Motor neuron (in vitro differentiated cells): ENCODE measurements at regions not wholly inside any gene's neighbourhood (a gene's known extent, or its start where the extent isn't known, plus 50 kb on each side); places are given as distances from the start of the nearest gene placed in this dataset.
"Not testable (repeated sequence)": the region's sequence is repeated elsewhere in the genome, so short reads cannot be mapped to it uniquely, and the experiment has no call there.

Experiments
- ATAC-seq, 8 experiments: fragments of 200-7000 bp; cut with Tn5 transposase; replicated peaks in 6 of 8; 2 replicates each; pipeline ENCODE4 v1.8.0; 2021; ENCODE audit warnings: mild to moderate bottlenecking in 8 of 8, moderate library complexity in 8 of 8
- H3K27ac ChIP-seq, 2 donors: fragments of 250-450 bp; sonication (Bioruptor Pico); 2 replicates each; pipeline ENCODE4 v1.9.0; 2021; ENCODE audit warnings: antibody characterized with exemption in 2 of 2, mild to moderate bottlenecking in 2 of 2, moderate library complexity in 1 of 2
- H3K4me1 ChIP-seq, 2 donors: fragments of 250-450 bp; sonication (Bioruptor Pico); replicated peaks in 1 of 2; 2 replicates each; pipeline ENCODE4 v1.6.1; 2021; ENCODE audit warnings: antibody characterized with exemption in 2 of 2, mild to moderate bottlenecking in 2 of 2, moderate library complexity in 1 of 2
- H3K4me3 ChIP-seq, 5 donors: fragments of 250-450 bp; sonication (Bioruptor Pico); 2 replicates each; pipeline ENCODE4 v1.9.0; 2021; ENCODE audit warnings: antibody characterized with exemption in 5 of 5, mild to moderate bottlenecking in 5 of 5, moderate library complexity in 4 of 5
- WGBS, 10 experiments: fragments of 450-650 bp; shearing (Covaris generic); methylation state at CpG; one replicate each; pipeline ENCODE4 v1.0.0; 2022; 5-methylcytosine and 5-hydroxymethylcytosine counted together
- in situ Hi-C, 9 experiments: fragments of 400-800 bp; cut with MboI; loops; one replicate each; pipeline ENCODE4 v1.15.0; 2021; ENCODE audit warnings: low sequenced_read_pairs in 9 of 9, low pct_unique_long_range_greater_than_20kb in 2 of 9; ENCODE audit not compliant: unreplicated experiment in 9 of 9

DNA sequence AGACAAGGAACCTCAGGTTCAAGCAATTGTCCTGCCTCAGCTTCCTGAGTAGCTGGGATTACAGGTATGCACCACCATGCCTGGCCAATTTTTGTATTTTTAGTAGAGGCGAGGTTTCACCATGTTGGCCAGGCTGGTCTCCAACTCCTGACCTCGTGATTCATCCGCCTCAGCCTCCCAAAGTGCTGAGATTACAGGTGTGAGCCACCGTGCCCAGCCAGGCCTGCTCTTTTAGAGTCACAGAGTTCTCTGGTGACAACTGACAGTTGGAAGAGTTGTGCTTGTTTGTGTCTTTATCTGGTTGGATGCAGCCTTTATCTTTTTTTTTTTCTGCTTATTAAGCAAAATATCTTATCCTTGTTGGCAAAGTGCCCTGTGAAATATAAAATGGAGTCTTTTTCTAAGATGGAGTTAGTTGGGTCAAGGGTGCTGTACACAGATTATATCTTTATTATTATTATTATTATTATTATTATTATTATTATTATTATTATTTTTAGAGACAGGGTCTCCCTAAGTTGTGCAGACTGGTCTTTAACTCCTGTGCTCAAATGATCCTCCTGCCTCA, 86.5 kb upstream of the ABHD2 start:
- 80 to 100% (median 100%) methylated on average over 1 to 3 of the region's 4 CpGs; no CpG with 5 or more reads in 5 of the 10 experiments for WGBS, 10 experiments
- not testable (repeated sequence) for ATAC-seq, H3K27ac ChIP-seq, H3K4me3 ChIP-seq, H3K4me1 ChIP-seq
- in situ Hi-C loops: loop anchor here in 3 of 9 experiments (25.0 kb wide), 3 partner anchors 89 to 514 kb away; partner anchors contain the start of gene MFGE8 (in 1 of the 3)

DNA sequence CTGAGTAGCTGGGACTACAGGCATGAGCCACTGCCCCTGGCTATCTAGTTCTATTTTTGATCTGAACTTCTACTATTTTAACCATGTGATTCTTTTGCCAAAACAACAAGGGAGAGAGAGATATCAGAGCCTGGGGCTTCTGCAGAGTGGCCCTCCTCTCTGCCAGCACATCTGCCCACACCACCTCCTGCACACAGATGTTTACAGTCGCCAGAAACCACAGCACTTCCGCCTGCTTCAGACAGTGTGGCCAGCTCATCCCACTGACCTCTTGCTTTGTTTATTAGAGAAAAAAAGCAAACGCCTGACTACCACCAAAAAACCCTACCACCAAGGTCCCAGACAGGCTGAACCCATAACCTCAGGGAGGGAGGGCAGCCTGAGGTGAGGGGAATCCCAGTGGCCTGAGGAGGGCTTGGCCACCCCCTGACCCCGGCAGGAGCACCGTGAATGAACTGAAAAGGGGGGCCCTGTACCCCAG, 85.9 kb upstream of the ABHD2 start:
- WGBS, 10 experiments: 0 to 54% (median 0%) methylated on average over 1 to 4 of the region's 5 CpGs; no CpG with 5 or more reads in 7 of the 10 experiments
- in situ Hi-C loops: loop anchor here in 3 of 9 experiments (25.0 kb wide), 3 partner anchors 90 to 515 kb away; partner anchors contain the start of gene MFGE8 (in 1 of the 3)
- peak in 2 of 8 experiments; percentile 63 to 95 for ATAC-seq

DNA sequence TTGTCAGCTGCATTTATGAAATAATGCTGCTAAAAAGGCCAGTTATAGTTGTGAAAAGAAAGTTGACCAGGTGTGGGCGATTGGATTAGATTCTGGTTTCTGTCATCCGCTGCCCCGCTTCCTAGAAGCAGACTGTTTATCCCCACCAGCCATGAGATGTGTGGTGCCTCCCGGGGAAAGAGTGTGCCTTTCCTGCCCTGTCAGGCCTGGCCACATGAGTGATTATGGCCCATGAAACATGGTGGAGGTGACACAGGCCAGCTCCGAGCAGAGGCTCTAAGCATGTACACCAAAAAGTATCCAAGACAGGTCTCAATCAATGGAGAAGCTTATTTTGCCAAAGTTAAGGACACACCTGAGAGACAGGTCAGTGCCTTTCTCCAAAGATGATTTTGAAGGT, 85.4 kb upstream of the ABHD2 start:
- Histone ChIP-seq H3K27ac (no peak overlapping the region), H3K4me1 (no peaks in the 10 kb centered on the region), H3K4me3 (no peak overlapping the region)
- 80 to 100% (median 91%) methylated on average over 1 to 4 of the region's 5 CpGs; no CpG with 5 or more reads in 6 of the 10 experiments for WGBS, 10 experiments
- no peak for ATAC-seq
- in situ Hi-C loops: loop anchor here in 3 of 9 experiments (25.0 kb wide), 3 partner anchors 91 to 516 kb away; partner anchors contain the start of gene MFGE8 (in 1 of the 3)

More for the DNA sequence above, 85.9 kb upstream of the ABHD2 start:
- no peak overlapping the region for H3K27ac ChIP-seq
- H3K4me3 ChIP-seq: no peak overlapping the region
- no peaks in the 10 kb centered on the region for H3K4me1 ChIP-seq

DNA sequence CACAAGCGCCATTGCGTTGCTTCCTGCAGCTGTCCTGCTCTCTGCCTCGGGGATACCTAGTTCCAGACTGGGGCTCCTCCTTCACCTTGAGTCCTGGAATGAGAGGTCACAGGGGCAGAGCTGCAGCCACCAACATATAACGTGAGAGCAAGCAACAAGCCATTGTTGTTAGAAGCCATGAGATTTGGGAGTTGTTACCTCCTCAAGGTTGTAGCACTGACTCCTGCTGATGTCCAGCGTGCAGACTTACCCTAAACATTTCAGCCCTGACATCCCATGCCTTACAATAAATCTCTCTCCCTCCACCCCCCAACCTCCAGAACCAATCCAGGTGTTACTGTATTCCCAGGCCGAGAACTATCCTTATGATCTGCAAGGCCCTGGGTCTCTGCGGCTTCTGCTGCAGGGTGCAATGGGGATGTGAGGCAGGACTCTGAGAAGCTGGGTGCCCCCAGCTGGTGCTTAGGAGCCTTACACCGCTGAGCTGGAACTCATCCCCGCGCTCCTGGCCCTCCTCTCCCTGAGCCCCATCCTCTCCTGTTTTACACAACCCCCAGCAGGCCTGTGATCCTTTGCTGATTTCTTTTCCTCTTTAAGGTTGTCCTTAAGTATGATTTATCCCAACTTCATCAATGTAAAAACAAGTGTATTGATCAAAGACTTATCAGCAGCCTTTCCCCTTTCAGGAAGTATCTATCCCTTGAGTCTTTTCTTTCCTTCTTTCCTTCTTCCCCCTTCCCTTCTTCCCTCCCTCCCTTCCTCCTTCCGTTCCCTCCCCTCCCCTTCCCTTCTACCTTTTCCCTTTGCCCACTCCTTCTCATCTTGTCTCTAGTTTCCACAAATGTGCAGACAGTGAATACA, 84.2 kb upstream of the ABHD2 start:
- Histone ChIP-seq H3K4me3 (no peak overlapping the region), H3K27ac (no peak overlapping the region), H3K4me1 (no peaks in the 10 kb centered on the region)
- in situ Hi-C loops: loop anchor here in 3 of 9 experiments (25.0 kb wide), 3 partner anchors 92 to 517 kb away; partner anchors contain the start of gene MFGE8 (in 1 of the 3)
- ATAC-seq: peak in 7 of 8 experiments; percentile 63 to 98 (median 87)
- whole genome bisulfite sequencing, 10 experiments: 30 to 93% (median 60%) methylated on average over 2 to 6 of the region's 11 CpGs; no CpG with 5 or more reads in 2 of the 10 experiments

DNA sequence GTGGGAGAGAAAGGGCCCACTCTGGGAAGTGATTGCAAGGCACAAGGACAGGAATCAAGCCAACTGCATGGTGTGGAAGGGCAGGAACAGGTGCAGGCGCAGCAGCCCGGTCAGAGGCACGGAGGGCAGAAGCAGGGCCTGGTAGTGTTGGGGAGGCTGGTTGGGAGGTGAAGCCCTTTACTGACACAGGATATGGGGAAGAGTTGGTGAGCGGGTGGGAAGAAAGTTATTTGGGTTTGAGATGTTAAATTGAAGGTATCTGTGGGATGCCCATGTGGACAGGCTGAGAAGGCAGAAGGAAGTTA, 83.6 kb upstream of the ABHD2 start:
- in situ Hi-C loops: loop anchor here in 3 of 9 experiments (25.0 kb wide), 3 partner anchors 92 to 517 kb away; partner anchors contain the start of gene MFGE8 (in 1 of the 3)
- no peaks in the 10 kb centered on the region for H3K4me1 ChIP-seq
- WGBS, 10 experiments: 67 to 100% (median 100%) methylated on average over 1 of the region's 4 CpGs; no CpG with 5 or more reads in 6 of the 10 experiments
- H3K4me3 ChIP-seq: no peak overlapping the region
- no peak for ATAC-seq
- H3K27ac ChIP-seq: no peak overlapping the region

DNA sequence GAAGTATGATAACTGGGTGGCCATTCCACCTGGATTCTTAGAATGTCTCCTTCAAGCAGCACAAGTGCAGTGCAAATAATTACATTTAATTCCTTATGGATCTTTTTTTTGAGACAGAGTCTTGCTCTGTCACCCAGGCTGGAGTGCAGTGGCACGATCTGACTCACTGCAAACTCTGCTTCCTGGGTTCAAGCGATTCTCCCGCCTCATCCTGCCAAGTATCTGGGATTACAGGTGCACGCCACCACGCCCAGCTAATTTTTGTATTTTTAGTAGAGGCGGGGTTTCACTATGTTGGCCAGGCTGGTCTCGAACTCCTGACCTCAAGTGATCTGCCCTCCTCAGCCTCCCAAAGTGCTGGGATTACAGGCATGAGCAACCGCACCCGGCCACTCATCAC, 80.7 kb upstream of the ABHD2 start:
- not testable (repeated sequence) for H3K4me3 ChIP-seq, H3K27ac ChIP-seq, ATAC-seq, H3K4me1 ChIP-seq
- in situ Hi-C loops: loop anchor here in 3 of 9 experiments (25.0 kb wide), 3 partner anchors 95 to 520 kb away; partner anchors contain the start of gene MFGE8 (in 1 of the 3)
- WGBS, 10 experiments: 50 to 100% (median 90%) methylated on average over 2 to 8 of the region's 9 CpGs; no CpG with 5 or more reads in 2 of the 10 experiments

DNA sequence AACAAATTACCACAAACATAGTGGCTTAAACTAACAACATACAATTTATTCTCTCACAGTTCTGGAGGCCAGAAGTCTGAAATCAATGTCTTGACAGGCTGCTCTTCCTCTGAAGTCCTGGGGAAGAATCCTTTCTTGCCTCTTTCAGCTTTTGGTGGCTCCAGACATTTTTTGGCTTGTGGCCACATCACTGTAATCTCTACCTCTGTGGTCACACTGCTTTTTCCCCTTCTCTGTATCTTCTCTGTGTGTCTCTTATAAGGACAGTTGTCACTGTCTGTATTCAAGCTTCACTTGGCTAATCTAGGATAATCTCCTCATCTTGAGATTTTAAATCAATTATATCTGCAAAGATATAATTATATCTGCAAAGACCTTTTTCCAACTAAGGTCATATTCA, 80.3 kb upstream of the ABHD2 start:
- no peaks in the 10 kb centered on the region for H3K4me1 ChIP-seq
- no peak overlapping the region for H3K4me3 ChIP-seq
- no peak overlapping the region for H3K27ac ChIP-seq
- in situ Hi-C loops: loop anchor here in 3 of 9 experiments (25.0 kb wide), 3 partner anchors 96 to 521 kb away; partner anchors contain the start of gene MFGE8 (in 1 of the 3)
- no peak for ATAC-seq

DNA sequence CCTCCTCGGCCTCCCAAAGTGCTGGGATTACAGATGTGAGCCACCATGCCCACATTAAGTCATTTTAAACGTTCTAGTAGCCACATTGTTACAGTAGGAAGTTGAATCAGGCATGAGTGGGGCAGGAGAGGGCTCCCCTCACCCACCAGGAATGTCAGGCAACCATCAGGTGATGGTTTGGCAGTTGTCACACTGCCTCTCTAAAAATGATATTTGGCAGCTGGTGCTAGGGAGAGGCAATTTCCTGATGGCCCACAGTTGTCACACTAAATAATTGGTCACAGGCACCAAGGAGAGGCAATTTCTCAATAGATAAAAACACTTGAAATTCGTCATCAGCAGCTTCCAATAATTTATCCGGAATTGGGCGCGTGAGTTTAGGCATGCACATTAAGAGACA, 79.2 kb upstream of the ABHD2 start:
- in situ Hi-C loops: loop anchor here in 3 of 9 experiments (25.0 kb wide), 3 partner anchors 97 to 522 kb away; partner anchors contain the start of gene MFGE8 (in 1 of the 3)
- ATAC-seq: no peak
- WGBS, 10 experiments: 33 to 82% (median 63%) methylated on average over 1 to 4 of the region's 6 CpGs; no CpG with 5 or more reads in 5 of the 10 experiments
- H3K27ac ChIP-seq: no peak overlapping the region
- H3K4me1 ChIP-seq: no peaks in the 10 kb centered on the region
- H3K4me3 ChIP-seq: no peak overlapping the region

DNA sequence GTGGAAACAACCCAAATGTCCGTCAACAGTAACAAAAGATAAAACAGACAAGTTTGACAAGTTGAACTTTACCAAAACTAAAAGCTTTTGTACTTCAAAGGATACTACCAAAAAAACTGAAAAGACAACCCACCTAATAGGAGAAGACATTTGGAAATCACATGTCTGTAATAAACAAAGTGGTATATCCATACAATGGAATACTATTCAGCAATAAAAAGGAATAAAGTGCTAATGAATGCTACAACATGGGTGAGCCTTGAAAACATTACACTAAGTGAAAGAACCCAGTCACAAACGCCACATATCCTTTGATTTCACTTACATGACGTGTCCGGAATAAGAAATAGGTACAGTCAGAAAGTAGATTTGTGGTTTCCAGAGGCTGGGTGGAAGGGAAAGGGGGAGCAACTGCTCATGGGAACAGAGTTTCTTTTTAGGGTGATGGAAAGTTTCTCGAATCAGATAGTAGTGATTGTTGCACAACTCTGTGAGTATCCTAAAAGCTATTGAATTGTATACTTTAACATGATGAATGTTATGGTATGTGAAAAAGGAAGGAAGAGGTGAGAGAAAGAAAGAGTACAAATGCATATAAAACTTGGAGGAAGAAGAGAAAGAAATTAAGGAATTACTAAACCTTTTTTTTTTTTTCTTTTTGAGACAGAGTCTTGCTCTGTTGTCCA, 72.7 kb upstream of the ABHD2 start:
- H3K27ac ChIP-seq: no peak overlapping the region
- ATAC-seq: no peak
- in situ Hi-C loops: loop anchor here in 3 of 9 experiments (10.0 to 25.0 kb wide), 4 partner anchors 103 to 528 kb away; partner anchors contain the start of gene MFGE8 (in 1 of the 3)
- H3K4me1 ChIP-seq: peaks cover 16 to 21% of the 10 kb centered on the region in 2 donors
- 29 to 100% (median 86%) methylated on average over 2 to 5 of the region's 5 CpGs for WGBS, 10 experiments
- H3K4me3 ChIP-seq: no peak overlapping the region

DNA sequence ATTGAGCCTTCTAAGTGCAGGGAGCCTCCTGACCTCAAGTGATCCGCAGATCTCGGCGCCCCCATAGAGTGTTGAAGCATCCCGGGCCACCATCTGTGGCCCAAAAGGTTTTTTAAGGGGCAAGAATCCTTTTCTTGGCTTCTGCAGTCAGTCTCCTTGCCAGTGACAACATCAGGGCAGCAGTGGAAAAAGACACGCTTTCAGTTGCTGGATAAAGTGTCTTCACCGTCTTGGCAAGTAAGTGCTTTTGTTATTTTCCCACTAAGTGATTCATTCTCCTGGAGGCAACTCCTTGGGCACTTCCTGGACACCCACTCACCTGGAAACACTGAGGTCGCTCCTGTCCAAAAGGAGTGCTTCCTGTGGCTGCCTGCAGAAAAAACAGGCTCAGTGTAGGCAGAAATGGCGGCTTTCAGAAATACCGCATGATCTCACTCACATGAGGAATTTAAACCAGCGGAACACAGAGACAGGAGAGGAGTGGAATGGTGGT, 71.7 kb upstream of the ABHD2 start:
- no peak for ATAC-seq
- Histone ChIP-seq H3K27ac (peak overlapping the region in 1 of 2 donors; percentile 70), H3K4me1 (peaks cover 16 to 21% of the 10 kb centered on the region in 2 donors), H3K4me3 (no peak overlapping the region)
- in situ Hi-C loops: loop anchor here in 3 of 9 experiments (10.0 to 25.0 kb wide), 4 partner anchors 104 to 529 kb away; partner anchors contain the start of gene MFGE8 (in 1 of the 3)
- 42 to 94% (median 80%) methylated on average over 2 to 10 of the region's 10 CpGs; no CpG with 5 or more reads in 2 of the 10 experiments for WGBS, 10 experiments

DNA sequence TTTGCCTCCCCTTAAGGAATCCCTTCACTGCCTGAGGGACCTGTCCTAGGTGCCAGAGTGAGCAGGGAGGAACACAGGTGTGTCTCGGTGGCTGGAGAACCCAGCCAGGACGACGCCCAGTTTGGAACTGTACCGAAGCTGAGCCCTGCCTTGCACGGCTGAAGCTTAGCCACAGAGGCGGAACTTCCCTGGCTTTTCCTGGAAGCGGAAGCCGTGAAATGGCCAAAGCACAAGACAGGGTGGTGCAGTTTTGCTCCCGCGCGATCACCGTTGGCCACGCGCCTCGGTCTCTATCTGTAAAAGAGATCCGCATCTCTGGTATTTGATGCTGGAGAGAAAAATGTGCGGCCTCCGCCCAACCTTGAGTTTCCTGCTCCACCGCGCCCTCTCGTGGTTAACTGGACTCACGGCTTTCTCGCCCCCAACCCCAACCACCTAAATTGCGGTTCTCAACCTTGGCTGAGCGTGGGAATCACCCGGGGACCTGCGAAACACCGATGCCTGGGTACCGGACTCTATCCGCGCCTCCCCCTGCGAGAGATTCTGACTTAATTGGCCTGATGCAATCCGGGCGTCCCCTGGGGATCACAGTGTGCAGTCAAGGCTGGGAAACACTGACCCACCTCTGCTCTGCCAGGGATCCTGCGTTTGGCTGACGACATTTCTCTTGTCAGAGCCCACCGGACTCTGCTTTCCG, 70.7 kb upstream of the ABHD2 start:
- H3K4me1 ChIP-seq: peaks cover 16 to 21% of the 10 kb centered on the region in 2 donors
- peak overlapping the region; percentile 35 to 70 for H3K27ac ChIP-seq
- ATAC-seq: peak; percentile 92 to 98 (median 95)
- H3K4me3 ChIP-seq: peak overlapping the region in 3 of 5 donors; percentile 2 to 17 (median 4)
- 0 to 60% (median 11%) methylated on average over 1 to 25 of the region's 38 CpGs; no CpG with 5 or more reads in 2 of the 10 experiments for WGBS, 10 experiments
- in situ Hi-C loops: loop anchor here in 3 of 9 experiments (10.0 to 25.0 kb wide), 4 partner anchors 105 to 530 kb away; partner anchors contain the start of gene MFGE8 (in 1 of the 3)
